ENCODE measurements at regions not wholly inside any gene's neighbourhood (a gene's known extent, or its start where the extent isn't known, plus 50 kb on each side); places are given as distances from the start of the nearest gene placed in this dataset.

GRCh38 chr12:22994316-22994675 lies 369.3 kb downstream of the ETNK1 start:
- DNase-seq: no peak

- no peak for DNase-seq
Observed at GRCh38 chr12:23001487-23001886, 376.5 kb downstream of the ETNK1 start.

GRCh38 chr12:23002381-23002780 lies 377.4 kb downstream of the ETNK1 start:
- no peak for DNase-seq

GRCh38 chr12:23004473-23005020 lies 379.6 kb downstream of the ETNK1 start:
- DNase-seq: no peak

- DNase-seq: peak; percentile 14
Observed at GRCh38 chr12:23005387-23005786, 380.4 kb downstream of the ETNK1 start.

GRCh38 chr12:23006413-23006812 lies 381.4 kb downstream of the ETNK1 start:
- no peak for DNase-seq

- DNase-seq: no peak
Observed at GRCh38 chr12:23008623-23009022, 383.7 kb downstream of the ETNK1 start.

GRCh38 chr12:23014749-23015148 lies 389.8 kb downstream of the ETNK1 start:
- no peak for DNase-seq

GRCh38 chr12:23025372-23026016 lies 400.5 kb downstream of the ETNK1 start:
- DNase-seq: no peak

- no peak for DNase-seq
Observed at GRCh38 chr12:23028158-23028802, 403.3 kb downstream of the ETNK1 start.

- DNase-seq: no peak
Observed at GRCh38 chr12:23029185-23029584, 404.2 kb downstream of the ETNK1 start.

- DNase-seq: no peak
Observed at GRCh38 chr12:23039834-23040233, 414.9 kb downstream of the ETNK1 start.

GRCh38 chr12:23041774-23042173 lies 416.8 kb downstream of the ETNK1 start:
- no peak for DNase-seq

- DNase-seq: no peak
Observed at GRCh38 chr12:23043646-23044045, 418.7 kb downstream of the ETNK1 start.

GRCh38 chr12:23049180-23049579 lies 424.2 kb downstream of the ETNK1 start:
- DNase-seq: no peak

GRCh38 chr12:23055004-23055403 lies 430.0 kb downstream of the ETNK1 start:
- DNase-seq: peak; percentile 56

- no peak for DNase-seq
Observed at GRCh38 chr12:23057571-23057970, 432.6 kb downstream of the ETNK1 start.

- no peak for DNase-seq
Observed at GRCh38 chr12:23060161-23060560, 435.2 kb downstream of the ETNK1 start.

- no peak for DNase-seq
Observed at GRCh38 chr12:23063206-23063605, 438.2 kb downstream of the ETNK1 start.

- no peak for DNase-seq
Observed at GRCh38 chr12:23066095-23066494, 441.1 kb downstream of the ETNK1 start.

GRCh38 chr12:23083267-23083666 lies 458.3 kb downstream of the ETNK1 start:
- DNase-seq: no peak

- peak; percentile 86 for DNase-seq
Observed at GRCh38 chr12:23084236-23084995, 459.4 kb downstream of the ETNK1 start.

GRCh38 chr12:23088594-23088993 lies 463.6 kb downstream of the ETNK1 start:
- no peak for DNase-seq

GRCh38 chr12:23093488-23093887 lies 468.5 kb downstream of the ETNK1 start:
- DNase-seq: no peak
